Spinal cord (tissue), 9 donors: ENCODE measurements at regions not wholly inside any gene's neighbourhood (a gene's known extent, or its start where the extent isn't known, plus 50 kb on each side); places are given as distances from the start of the nearest gene placed in this dataset.
A peak's percentile ranks its signal among the peaks of the same experiment; 100 is the strongest.
"Not testable (repeated sequence)": the region's sequence is repeated elsewhere in the genome, so short reads cannot be mapped to it uniquely, and the experiment has no call there.

Experiments used
- DNase-seq, 6 donors: peaks; one replicate each; pipeline versions ENCODE4 v3.0.0 to v3.0.0-alpha.2; 2013 to 2015; ENCODE audit warnings: low spot score in 6 of 6, low read depth in 4 of 6
- H3K27ac ChIP-seq: one replicate; pipeline ENCODE4 v1.5.1; 2013; ENCODE audit warnings: low read depth, low read length, control low read depth
- H3K27me3 ChIP-seq: one replicate; pipeline ENCODE4 v1.6.1; 2013; ENCODE audit warnings: low read length; ENCODE audit not compliant: control insufficient read depth, insufficient read depth
- H3K36me3 ChIP-seq: one replicate; pipeline ENCODE4 v1.6.1; 2013; ENCODE audit warnings: low read length; ENCODE audit not compliant: control insufficient read depth, insufficient read depth
- H3K4me1 ChIP-seq: one replicate; pipeline ENCODE4 v1.6.1; 2013; ENCODE audit warnings: low read length; ENCODE audit not compliant: control insufficient read depth, insufficient read depth
- H3K4me3 ChIP-seq: one replicate; pipeline ENCODE4 v1.5.1; 2013; ENCODE audit warnings: low read depth, low read length, control low read depth
- H3K9me3 ChIP-seq: one replicate; pipeline ENCODE4 v1.6.1; 2013; ENCODE audit warnings: low read length; ENCODE audit not compliant: control insufficient read depth, insufficient read depth
- WGBS: methylation state at CpG from one replicate; pipeline ENCODE4 v1.1.5; 2013; ENCODE audit warnings: missing lambda C conversion rate; ENCODE audit not compliant: insufficient coverage; 5-methylcytosine and 5-hydroxymethylcytosine counted together
- donor health status: healthy.

- no peak overlapping the region for H3K27ac ChIP-seq
Measured at GRCh38 chr9:103522409-103522808, 527.3 kb downstream of the CYLC2 start.

GRCh38 chr9:103530934-103531333 is 535.8 kb downstream of the CYLC2 start:
- no peaks in the 10 kb centered on the region for H3K36me3 ChIP-seq
- no peaks in the 10 kb centered on the region for H3K27me3 ChIP-seq
- no peaks in the 10 kb centered on the region for H3K9me3 ChIP-seq
- no peaks in the 10 kb centered on the region for H3K4me1 ChIP-seq
- peak in 1 of 6 donors; percentile 5 for DNase-seq
- 29% methylated on average over 1 of the region's 1 CpG for WGBS
- H3K4me3 ChIP-seq, result no peak overlapping the region
- no peak overlapping the region for H3K27ac ChIP-seq

More at GRCh38 chr9:103522409-103522808, 527.3 kb downstream of the CYLC2 start:
- DNase-seq, result no peak
- no peaks in the 10 kb centered on the region for H3K4me1 ChIP-seq
- no peak overlapping the region for H3K4me3 ChIP-seq
- no peaks in the 10 kb centered on the region for H3K36me3 ChIP-seq
- no CpG with 5 or more reads among the region's 3 CpGs for WGBS
- no peaks in the 10 kb centered on the region for H3K9me3 ChIP-seq
- no peaks in the 10 kb centered on the region for H3K27me3 ChIP-seq

- H3K4me1 ChIP-seq, result no peaks in the 10 kb centered on the region
- no peak overlapping the region for H3K4me3 ChIP-seq
- no peaks in the 10 kb centered on the region for H3K36me3 ChIP-seq
- H3K27me3 ChIP-seq, result no peaks in the 10 kb centered on the region
- no peak overlapping the region for H3K27ac ChIP-seq
- 100% methylated on average over 4 of the region's 5 CpGs for WGBS
- H3K9me3 ChIP-seq, result no peaks in the 10 kb centered on the region
- no peak for DNase-seq
Measured at GRCh38 chr9:103533318-103533717, 538.2 kb downstream of the CYLC2 start.

GRCh38 chr9:103537426-103537825 is 542.3 kb downstream of the CYLC2 start:
- no peak for DNase-seq
- Histone ChIP-seq H3K9me3 (peaks cover 2% of the 10 kb centered on the region), H3K27ac (no peak overlapping the region), H3K27me3 (no peaks in the 10 kb centered on the region), H3K4me3 (no peak overlapping the region), H3K4me1 (no peaks in the 10 kb centered on the region), H3K36me3 (no peaks in the 10 kb centered on the region)

- DNase-seq, result no peak
- Histone ChIP-seq H3K36me3 (no peaks in the 10 kb centered on the region), H3K9me3 (no peaks in the 10 kb centered on the region), H3K27me3 (no peaks in the 10 kb centered on the region), H3K4me3 (no peak overlapping the region), H3K27ac (no peak overlapping the region), H3K4me1 (no peaks in the 10 kb centered on the region)
- no CpG with 5 or more reads among the region's 2 CpGs for WGBS
Measured at GRCh38 chr9:103545260-103545659, 548.8 kb upstream of the SMC2 start.

DNA sequence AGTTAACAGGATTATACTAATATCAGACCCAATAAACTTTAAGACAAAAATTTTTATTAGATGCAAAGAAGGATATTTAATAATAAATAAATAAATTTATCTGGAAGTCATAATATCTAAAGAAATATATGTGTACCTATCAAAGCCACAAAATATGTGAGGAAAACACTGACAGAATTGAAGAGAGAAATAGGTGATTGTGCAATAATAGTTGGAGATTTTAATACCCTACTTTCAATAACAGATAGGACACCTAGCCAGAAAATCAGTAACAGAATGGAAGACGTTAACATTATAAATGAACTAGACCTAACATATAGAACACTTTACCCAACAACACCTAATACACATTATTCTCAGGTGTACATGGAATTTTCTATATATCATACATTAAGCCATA is 541.4 kb upstream of the SMC2 start:
- no peak for DNase-seq
- no peaks in the 10 kb centered on the region for H3K27me3 ChIP-seq
- no peak overlapping the region for H3K4me3 ChIP-seq
- no peaks in the 10 kb centered on the region for H3K4me1 ChIP-seq
- no peak overlapping the region for H3K27ac ChIP-seq
- H3K9me3 ChIP-seq, result no peaks in the 10 kb centered on the region
- no CpG with 5 or more reads among the region's 1 CpG for WGBS
- no peaks in the 10 kb centered on the region for H3K36me3 ChIP-seq

- H3K9me3 ChIP-seq, result no peaks in the 10 kb centered on the region
- no peak for DNase-seq
Measured at GRCh38 chr9:103574056-103574455, 520.1 kb upstream of the SMC2 start.

GRCh38 chr9:103586721-103587120 is 507.4 kb upstream of the SMC2 start:
- Histone ChIP-seq H3K4me1 (no peaks in the 10 kb centered on the region), H3K27me3 (no peaks in the 10 kb centered on the region), H3K36me3 (no peaks in the 10 kb centered on the region), H3K4me3 (no peak overlapping the region), H3K27ac (no peak overlapping the region), H3K9me3 (peaks cover 3% of the 10 kb centered on the region)
- 87% methylated on average over 6 of the region's 6 CpGs for WGBS
- no peak for DNase-seq

More at GRCh38 chr9:103574056-103574455, 520.1 kb upstream of the SMC2 start:
- H3K36me3 ChIP-seq, result no peaks in the 10 kb centered on the region
- H3K27ac ChIP-seq, result no peak overlapping the region
- H3K4me3 ChIP-seq, result no peak overlapping the region
- H3K4me1 ChIP-seq, result no peaks in the 10 kb centered on the region
- H3K27me3 ChIP-seq, result no peaks in the 10 kb centered on the region

DNA sequence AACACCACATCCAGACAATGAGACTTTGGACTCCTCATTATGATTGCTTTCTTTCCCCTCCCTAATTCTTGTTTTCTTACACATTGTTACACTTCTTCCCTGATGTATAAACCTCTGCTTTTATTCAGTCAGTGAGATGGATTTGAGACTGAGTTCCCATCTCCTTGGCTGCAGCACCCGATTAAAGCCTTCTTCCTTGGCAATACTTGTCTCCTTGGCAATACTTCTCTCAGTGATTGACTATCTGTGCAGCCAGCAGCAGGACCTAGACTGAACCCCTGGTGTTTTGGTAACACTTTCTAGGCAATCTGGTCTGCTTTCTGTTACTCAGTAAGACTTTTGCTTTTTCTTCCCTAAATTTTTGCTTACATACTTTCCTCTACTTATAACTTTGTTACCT is 492.8 kb upstream of the SMC2 start:
- Histone ChIP-seq H3K36me3 (no peaks in the 10 kb centered on the region), H3K27ac (no peak overlapping the region)
- WGBS, result 62% methylated on average over 1 of the region's 1 CpG

DNA sequence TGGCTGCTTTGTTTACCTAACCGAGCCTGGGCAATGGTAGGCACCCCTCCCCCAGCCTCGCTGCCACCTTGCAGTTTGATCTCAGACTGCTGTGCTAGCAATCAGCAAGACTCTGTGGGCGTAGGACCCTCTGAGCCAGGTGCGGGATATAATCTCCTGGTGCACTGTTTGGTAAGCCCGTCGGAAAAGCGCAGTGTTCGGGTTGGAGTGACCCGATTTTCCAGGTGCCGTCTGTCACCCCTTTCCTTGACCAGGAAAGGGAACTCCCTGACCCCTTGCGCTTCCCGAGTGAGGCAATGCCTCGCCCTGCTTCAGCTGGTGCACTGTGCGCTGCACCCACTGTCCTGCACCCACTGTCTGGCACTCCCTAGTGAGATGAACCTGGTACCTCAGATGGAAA is 482.2 kb upstream of the SMC2 start:
- not testable (repeated sequence) for DNase-seq, H3K4me3 ChIP-seq, H3K27me3 ChIP-seq, H3K36me3 ChIP-seq, H3K27ac ChIP-seq, H3K4me1 ChIP-seq, H3K9me3 ChIP-seq
- 97% methylated on average over 14 of the region's 14 CpGs for WGBS

More for the DNA sequence above, 492.8 kb upstream of the SMC2 start:
- no peak for DNase-seq
- Histone ChIP-seq H3K4me3 (no peak overlapping the region), H3K9me3 (no peaks in the 10 kb centered on the region), H3K4me1 (no peaks in the 10 kb centered on the region), H3K27me3 (no peaks in the 10 kb centered on the region)
